ENCODE measurements at regions not wholly inside any gene's neighbourhood (a gene's known extent, or its start where the extent isn't known, plus 50 kb on each side); places are given as distances from the start of the nearest gene placed in this dataset.
A peak's percentile ranks its signal among the peaks of the same experiment; 100 is the strongest.

- peaks cover 0 to 7% of the 10 kb centered on the region in 2 experiments; a peak in 2 of 5 replicates for H3K9me3 Mint-ChIP-seq
- H3K23ac ChIP-seq (ENCODE audit: insufficient read length, low read depth, low read length): no peak overlapping the region
- H2AFZ ChIP-seq (ENCODE audit: low read length): no peak overlapping the region
- no peak overlapping the region for H2BK15ac ChIP-seq (ENCODE audit: low read depth, low read length)
- H2BK20ac ChIP-seq (ENCODE audit: low read depth, low read length, poor library complexity, severe bottlenecking): no peak overlapping the region
- H3K14ac ChIP-seq (ENCODE audit: insufficient read depth, low read length): no peak overlapping the region; the same call in 1 of the 2 replicates
- H2BK120ac ChIP-seq (ENCODE audit: low read depth, low read length, poor library complexity, severe bottlenecking): no peak overlapping the region
- no peak overlapping the region for H3K56ac ChIP-seq (ENCODE audit: insufficient read length, low read depth, low read length)
- no peaks in the 10 kb centered on the region for H3K23me2 ChIP-seq (ENCODE audit: insufficient read length, low read depth, low read length, poor library complexity, severe bottlenecking)
- H3K9me3 ChIP-seq (ENCODE audit: control insufficient read depth, low read depth, low read length): no peaks in the 10 kb centered on the region
- no peaks in the 10 kb centered on the region for H3K36me3 Mint-ChIP-seq (ENCODE audit: insufficient read depth in 1 of 3, low read depth in 3 of 3)
- H3K4ac ChIP-seq (ENCODE audit: low read depth, low read length): no peak overlapping the region
- no peak overlapping the region for H3K18ac ChIP-seq (ENCODE audit: insufficient read length, low read depth, low read length)
- no peak overlapping the region for H4K91ac ChIP-seq (ENCODE audit: insufficient read length, low read depth, low read length)
- no peak overlapping the region for H4K5ac ChIP-seq (ENCODE audit: insufficient read length, low read depth, low read length)
- no peak overlapping the region for H2AK5ac ChIP-seq (ENCODE audit: insufficient read length, low read length)
- H4K20me1 ChIP-seq (ENCODE audit: control insufficient read depth, insufficient read depth, insufficient read length): no peaks in the 10 kb centered on the region
- no peak overlapping the region for H2BK5ac ChIP-seq (ENCODE audit: insufficient read length, low read length)
- H3K4me2 ChIP-seq (ENCODE audit: insufficient read depth, insufficient read length, low read length): no peak overlapping the region
- H3K27ac ChIP-seq (ENCODE audit: insufficient read length, low read depth, low read length): no peak overlapping the region
- peak overlapping the region in 1 of 3 experiments; percentile 59; a peak in 1 of 7 replicates for H3K27ac Mint-ChIP-seq
- no peak overlapping the region for H3T11ph ChIP-seq (ENCODE audit: low read length)
- no peak overlapping the region; a peak in 1 of 5 replicates for H3K4me3 Mint-ChIP-seq
- H4K8ac ChIP-seq (replicated peaks; ENCODE audit: insufficient read length, low read depth, low read length): no peak overlapping the region
- no peaks in the 10 kb centered on the region for H3K79me2 ChIP-seq (ENCODE audit: insufficient read depth, low read length)
- DNase-seq: no peak
- H3K4me1 ChIP-seq (ENCODE audit: insufficient read depth, low read length): no peaks in the 10 kb centered on the region
- no peak overlapping the region for H2BK12ac ChIP-seq (ENCODE audit: insufficient read length, low read depth, low read length)
- H3K79me1 ChIP-seq (ENCODE audit: insufficient read depth, low read depth, low read length, poor library complexity, severe bottlenecking): no peaks in the 10 kb centered on the region
- peaks cover 1% of the 10 kb centered on the region; the same call in 1 of the 2 replicates for H3K27me3 Mint-ChIP-seq (ENCODE audit: low read depth)
- peaks cover 25 to 31% of the 10 kb centered on the region in 2 experiments for H3K4me1 Mint-ChIP-seq
- TF ChIP-seq, protein P1, sequence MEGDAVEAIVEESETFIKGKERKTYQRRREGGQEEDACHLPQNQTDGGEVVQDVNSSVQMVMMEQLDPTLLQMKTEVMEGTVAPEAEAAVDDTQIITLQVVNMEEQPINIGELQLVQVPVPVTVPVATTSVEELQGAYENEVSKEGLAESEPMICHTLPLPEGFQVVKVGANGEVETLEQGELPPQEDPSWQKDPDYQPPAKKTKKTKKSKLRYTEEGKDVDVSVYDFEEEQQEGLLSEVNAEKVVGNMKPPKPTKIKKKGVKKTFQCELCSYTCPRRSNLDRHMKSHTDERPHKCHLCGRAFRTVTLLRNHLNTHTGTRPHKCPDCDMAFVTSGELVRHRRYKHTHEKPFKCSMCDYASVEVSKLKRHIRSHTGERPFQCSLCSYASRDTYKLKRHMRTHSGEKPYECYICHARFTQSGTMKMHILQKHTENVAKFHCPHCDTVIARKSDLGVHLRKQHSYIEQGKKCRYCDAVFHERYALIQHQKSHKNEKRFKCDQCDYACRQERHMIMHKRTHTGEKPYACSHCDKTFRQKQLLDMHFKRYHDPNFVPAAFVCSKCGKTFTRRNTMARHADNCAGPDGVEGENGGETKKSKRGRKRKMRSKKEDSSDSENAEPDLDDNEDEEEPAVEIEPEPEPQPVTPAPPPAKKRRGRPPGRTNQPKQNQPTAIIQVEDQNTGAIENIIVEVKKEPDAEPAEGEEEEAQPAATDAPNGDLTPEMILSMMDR (conservative IDR thresholded peaks at IDR 0.05): no peak
- no CpG with 5 or more reads among the region's 21 CpGs for WGBS (ENCODE audit: extremely low coverage, insufficient read length, low lambda C conversion rate)
- H3K9ac ChIP-seq (ENCODE audit: extremely low read depth, insufficient read length, low read length): no peak overlapping the region
- no peaks in the 10 kb centered on the region for H3K27me3 ChIP-seq (ENCODE audit: insufficient read depth, low read length)
Observed at GRCh38 chr16:85419503-85420408, 193.4 kb upstream of the GSE1 start.

Data from H9 (cell line).